Esophagus squamous epithelium (tissue), 5 donors: ENCODE measurements at regions not wholly inside any gene's neighbourhood (a gene's known extent, or its start where the extent isn't known, plus 50 kb on each side); places are given as distances from the start of the nearest gene placed in this dataset.

ENCODE experiments used
- DNase-seq: peaks from one replicate; lab custom pipeline; 2025; lab: John Stamatoyannopoulos, UW
- H3K27ac ChIP-seq, 4 donors: fragments of 200-600 bp; sonication (generic); one replicate each; pipeline ENCODE4 v1.5.1; 2016 to 2019; ENCODE audit warnings: mild to moderate bottlenecking in 1 of 4
- H3K27me3 ChIP-seq, 4 donors: fragments of 200-600 bp; sonication (generic); 1 replicate in 3 of 4; 2 replicates in 1 of 4; pipeline versions ENCODE4 v1.5.1 to v1.6.0; 2017 to 2021; ENCODE audit warnings: antibody characterized with exemption in 1 of 4
- H3K36me3 ChIP-seq, 3 donors: fragments of 200-600 bp; sonication (generic); one replicate each; pipeline ENCODE4 v1.5.1; 2016 to 2019
- H3K4me1 ChIP-seq, 3 donors: fragments of 200-600 bp; sonication (generic); one replicate each; pipeline ENCODE4 v1.5.1; 2017 to 2019
- H3K4me3 ChIP-seq, 4 donors: fragments of 200-600 bp; sonication (generic); 1 replicate in 3 of 4; 2 replicates in 1 of 4; pipeline ENCODE4 v1.5.1; 2016 to 2019; ENCODE audit warnings: mild to moderate bottlenecking in 2 of 4, moderate library complexity in 1 of 4
- H3K9me3 ChIP-seq, 3 donors: fragments of 200-600 bp; sonication (generic); one replicate each; pipeline ENCODE4 v1.5.1; 2016 to 2019
- POLR2A ChIP-seq, 4 donors: fragments of 450-650 bp; IDR thresholded peaks; one replicate each; pipeline ENCODE4 v1.6.1; 2017; ENCODE audit warnings: antibody characterized with exemption in 4 of 4, mild to moderate bottlenecking in 4 of 4, moderate library complexity in 3 of 4
- WGBS, 2 donors: methylation state at CpG; one replicate each; pipeline ENCODE4 v1.1.5; 2018; 5-methylcytosine and 5-hydroxymethylcytosine counted together
- intact Hi-C: fragments of 100-400 bp; cut with DNase I; formaldehyde crosslinking; loops from one replicate; pipeline ENCODE4 v1.15.0; 2022
- TF ChIP-seq, protein P1 (sequence below), 6 experiments: fragments of 450-650 bp in 4 of 6; fragments of 200-600 bp in 2 of 6; sonication (generic) in 2 of 6; IDR thresholded peaks; one replicate each; pipeline ENCODE4 v1.5.1; 2016 to 2019; ENCODE audit warnings: antibody characterized with exemption in 6 of 6, mild to moderate bottlenecking in 4 of 6, moderate library complexity in 4 of 6
- donor health status: DM: yes; HTN: yes; CAD: no.

DNA sequence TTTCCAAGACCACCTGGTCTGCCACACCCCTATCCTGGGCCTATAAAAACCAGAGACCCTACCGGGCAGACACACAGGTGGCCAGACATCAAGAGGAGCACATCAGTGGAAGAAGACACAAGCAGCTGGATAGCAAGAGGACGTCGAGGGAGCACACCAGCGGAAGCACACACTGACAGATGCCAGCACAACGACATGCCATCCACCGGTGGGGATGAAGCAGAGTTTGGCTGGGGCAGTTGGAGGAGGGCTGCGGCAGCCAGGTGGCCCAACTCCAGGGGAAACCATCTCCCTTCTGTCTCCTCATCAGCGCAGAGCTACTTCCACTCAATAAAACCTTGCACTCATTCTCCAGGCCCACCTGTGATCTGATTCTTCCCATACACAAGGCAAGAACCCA, 200.6 kb downstream of the PCDH17 start:
- no peaks in the 10 kb centered on the region for H3K27me3 ChIP-seq
- H3K27ac ChIP-seq, result no peak overlapping the region
- no peaks in the 10 kb centered on the region for H3K4me1 ChIP-seq
- WGBS, 2 donors, result 82 to 100% methylated on average over 2 to 4 of the region's 8 CpGs
- no peak overlapping the region for H3K4me3 ChIP-seq
- TF ChIP-seq, protein P1, sequence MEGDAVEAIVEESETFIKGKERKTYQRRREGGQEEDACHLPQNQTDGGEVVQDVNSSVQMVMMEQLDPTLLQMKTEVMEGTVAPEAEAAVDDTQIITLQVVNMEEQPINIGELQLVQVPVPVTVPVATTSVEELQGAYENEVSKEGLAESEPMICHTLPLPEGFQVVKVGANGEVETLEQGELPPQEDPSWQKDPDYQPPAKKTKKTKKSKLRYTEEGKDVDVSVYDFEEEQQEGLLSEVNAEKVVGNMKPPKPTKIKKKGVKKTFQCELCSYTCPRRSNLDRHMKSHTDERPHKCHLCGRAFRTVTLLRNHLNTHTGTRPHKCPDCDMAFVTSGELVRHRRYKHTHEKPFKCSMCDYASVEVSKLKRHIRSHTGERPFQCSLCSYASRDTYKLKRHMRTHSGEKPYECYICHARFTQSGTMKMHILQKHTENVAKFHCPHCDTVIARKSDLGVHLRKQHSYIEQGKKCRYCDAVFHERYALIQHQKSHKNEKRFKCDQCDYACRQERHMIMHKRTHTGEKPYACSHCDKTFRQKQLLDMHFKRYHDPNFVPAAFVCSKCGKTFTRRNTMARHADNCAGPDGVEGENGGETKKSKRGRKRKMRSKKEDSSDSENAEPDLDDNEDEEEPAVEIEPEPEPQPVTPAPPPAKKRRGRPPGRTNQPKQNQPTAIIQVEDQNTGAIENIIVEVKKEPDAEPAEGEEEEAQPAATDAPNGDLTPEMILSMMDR (IDR thresholded peaks at IDR 0.05), result no peak
- TF ChIP-seq POLR2A (IDR thresholded peaks at IDR 0.05), result no peak
- no peaks in the 10 kb centered on the region for H3K36me3 ChIP-seq
- H3K9me3 ChIP-seq, result no peaks in the 10 kb centered on the region
- no peak for DNase-seq
- intact Hi-C loops, result no loop called here

DNA sequence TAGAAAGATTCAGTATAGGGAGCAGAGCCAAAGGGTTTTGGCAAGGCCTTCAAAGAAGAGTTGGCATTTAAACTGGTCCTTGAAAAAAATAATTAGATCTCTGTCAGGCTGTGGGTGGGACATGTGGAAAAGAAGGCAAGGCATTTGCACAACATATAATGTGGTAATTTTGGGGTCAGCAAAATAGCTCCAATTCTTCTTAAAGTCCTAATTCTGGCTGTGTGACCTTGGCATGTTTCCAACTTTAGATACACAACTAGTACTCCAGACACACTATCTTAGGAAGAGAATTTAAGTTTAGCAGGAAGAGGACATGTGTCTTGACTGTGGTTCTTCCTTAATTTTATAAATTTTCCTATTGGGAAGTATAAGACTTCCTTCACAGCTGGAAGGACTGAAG, 206.3 kb downstream of the PCDH17 start:
- Histone ChIP-seq H3K4me3 (no peak overlapping the region), H3K4me1 (no peaks in the 10 kb centered on the region), H3K9me3 (no peaks in the 10 kb centered on the region), H3K36me3 (no peaks in the 10 kb centered on the region), H3K27me3 (no peaks in the 10 kb centered on the region), H3K27ac (no peak overlapping the region)
- intact Hi-C loops, result no loop called here
- DNase-seq, result no peak
- TF ChIP-seq, protein P1 (IDR thresholded peaks at IDR 0.05), result no peak
- no peak for TF ChIP-seq POLR2A (IDR thresholded peaks at IDR 0.05)

DNA sequence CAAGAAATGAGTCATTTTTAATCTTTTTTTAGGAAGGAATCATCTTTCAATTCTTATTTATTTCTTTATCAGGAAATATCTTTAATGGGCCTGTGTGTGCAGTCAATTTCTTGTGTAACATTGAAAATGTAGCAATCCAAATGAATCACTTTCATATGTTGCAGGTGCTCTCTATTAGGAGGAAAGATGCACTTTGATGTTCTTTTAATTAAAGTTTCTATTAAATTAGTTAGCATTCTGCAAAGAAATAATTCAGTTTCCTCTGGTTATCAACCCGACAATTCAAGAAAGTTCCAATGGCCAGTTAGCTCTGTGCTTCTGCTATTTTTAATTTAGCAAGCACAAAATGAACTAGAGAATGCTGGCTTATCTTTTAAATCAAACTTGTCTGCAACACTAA, 212.0 kb downstream of the PCDH17 start:
- TF ChIP-seq, protein P1 (IDR thresholded peaks at IDR 0.05), result no peak
- no peak for TF ChIP-seq POLR2A (IDR thresholded peaks at IDR 0.05)
- intact Hi-C loops, result no loop called here
- no peaks in the 10 kb centered on the region for H3K27me3 ChIP-seq
- no peaks in the 10 kb centered on the region for H3K36me3 ChIP-seq
- H3K27ac ChIP-seq, result no peak overlapping the region
- no peak overlapping the region for H3K4me3 ChIP-seq
- peaks cover 0 to 21% (median 14%) of the 10 kb centered on the region in 3 donors for H3K9me3 ChIP-seq
- DNase-seq, result no peak
- 78% methylated on average over 1 of the region's 1 CpG for WGBS, 2 donors
- no peaks in the 10 kb centered on the region for H3K4me1 ChIP-seq

DNA sequence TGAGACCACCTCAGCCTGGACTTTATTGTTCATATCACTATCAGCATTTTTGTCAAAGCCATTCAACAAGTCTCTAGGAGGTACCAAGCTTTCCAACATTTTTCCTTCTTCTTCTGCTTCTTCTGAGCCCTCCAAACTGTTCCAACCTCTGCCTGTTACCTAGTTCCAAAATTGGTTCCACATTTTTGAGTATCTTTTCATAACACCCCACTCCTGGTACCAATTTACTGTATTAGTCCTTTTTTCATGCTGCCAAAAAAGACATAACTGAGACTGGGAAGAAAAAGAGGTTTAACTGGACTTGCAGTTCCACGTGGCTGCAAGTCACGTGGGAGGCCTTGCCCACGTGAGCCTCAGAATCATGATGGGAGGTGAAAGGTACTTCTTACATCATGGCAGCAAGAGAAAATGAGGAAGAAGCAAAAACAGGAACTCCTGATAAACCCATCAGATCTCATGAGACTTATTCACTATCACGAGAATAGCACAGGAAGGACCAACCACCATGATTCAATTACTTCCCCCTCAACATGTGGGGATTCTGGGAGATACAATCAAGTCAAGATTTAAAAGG, 215.1 kb downstream of the PCDH17 start:
- intact Hi-C loops, result no loop called here
- DNase-seq, result no peak
- TF ChIP-seq, protein P1 (IDR thresholded peaks at IDR 0.05), result no peak
- TF ChIP-seq POLR2A (IDR thresholded peaks at IDR 0.05), result no peak
- H3K27me3 ChIP-seq, result no peaks in the 10 kb centered on the region
- WGBS, 2 donors, result 76 to 82% methylated on average over 4 of the region's 4 CpGs
- peaks cover 0 to 21% (median 14%) of the 10 kb centered on the region in 3 donors for H3K9me3 ChIP-seq
- H3K4me3 ChIP-seq, result no peak overlapping the region
- no peak overlapping the region for H3K27ac ChIP-seq
- H3K36me3 ChIP-seq, result no peaks in the 10 kb centered on the region
- no peaks in the 10 kb centered on the region for H3K4me1 ChIP-seq

DNA sequence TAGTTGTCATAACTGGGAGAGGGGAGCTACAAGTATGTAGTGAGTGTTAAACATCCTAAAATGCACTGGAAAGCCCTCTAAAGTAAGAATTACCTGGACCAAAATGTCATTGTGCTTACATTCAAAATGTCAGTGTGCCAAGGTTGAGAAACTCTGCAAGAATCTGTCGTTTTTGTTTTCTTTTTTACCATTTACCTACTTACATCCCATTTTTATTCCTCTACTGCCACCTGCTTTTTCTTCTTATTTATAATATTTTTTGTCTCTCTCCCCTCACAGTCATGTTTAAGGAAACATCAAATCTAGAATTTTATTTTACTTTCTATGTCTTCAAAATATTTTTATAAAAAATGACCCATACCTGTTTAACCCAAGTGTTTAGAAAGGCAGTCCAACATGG, 226.4 kb downstream of the PCDH17 start:
- intact Hi-C loops, result no loop called here

DNA sequence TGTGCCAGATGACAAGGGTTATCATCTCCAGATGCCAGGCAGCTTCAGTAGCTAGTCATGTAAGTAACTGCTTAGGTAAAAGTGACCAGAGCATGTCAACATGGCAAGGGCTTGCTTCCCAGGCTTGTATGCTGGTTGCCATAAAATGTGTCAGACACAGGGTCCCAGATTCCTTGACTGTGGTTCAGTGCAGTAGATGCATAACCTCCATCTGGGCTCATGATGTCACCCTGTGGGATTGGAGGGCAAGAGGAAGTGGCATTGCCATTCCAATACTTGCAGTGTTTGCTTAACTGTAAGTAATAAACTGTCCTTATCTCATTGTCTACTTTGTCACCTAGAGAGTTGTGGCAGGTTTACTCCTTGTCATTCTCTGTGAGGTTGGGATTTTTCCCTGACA, 226.8 kb downstream of the PCDH17 start:
- TF ChIP-seq, protein P1 (IDR thresholded peaks at IDR 0.05), result no peak
- no peak for TF ChIP-seq POLR2A (IDR thresholded peaks at IDR 0.05)
- Histone ChIP-seq H3K27ac (no peak overlapping the region), H3K4me3 (no peak overlapping the region), H3K9me3 (no peaks in the 10 kb centered on the region), H3K4me1 (no peaks in the 10 kb centered on the region), H3K27me3 (no peaks in the 10 kb centered on the region), H3K36me3 (no peaks in the 10 kb centered on the region)
- no peak for DNase-seq
- intact Hi-C loops, result no loop called here

More for the DNA sequence above, 226.4 kb downstream of the PCDH17 start:
- H3K4me3 ChIP-seq, result no peak overlapping the region
- H3K9me3 ChIP-seq, result no peaks in the 10 kb centered on the region
- H3K27ac ChIP-seq, result no peak overlapping the region
- H3K36me3 ChIP-seq, result no peaks in the 10 kb centered on the region
- H3K27me3 ChIP-seq, result no peaks in the 10 kb centered on the region
- no peaks in the 10 kb centered on the region for H3K4me1 ChIP-seq
- 7 to 14% methylated on average over 1 of the region's 1 CpG for WGBS, 2 donors
- TF ChIP-seq POLR2A (IDR thresholded peaks at IDR 0.05), result no peak
- DNase-seq, result no peak
